Naive B cell (primary cell): ENCODE measurements at regions not wholly inside any gene's neighbourhood (a gene's known extent, or its start where the extent isn't known, plus 50 kb on each side); places are given as distances from the start of the nearest gene placed in this dataset.
"Not testable (repeated sequence)": the region's sequence is repeated elsewhere in the genome, so short reads cannot be mapped to it uniquely, and the experiment has no call there.

Source experiments
- ATAC-seq, 2 donors: fragments of 150-1000 bp; cut with Tn5 transposase; 2 replicates each; pipeline ENCODE4 v1.10.0; 2021; ENCODE audit warnings: low read depth in 2 of 2, mild to moderate bottlenecking in 2 of 2, moderate library complexity in 2 of 2
- DNase-seq: peaks from one replicate; pipeline ENCODE4 v3.0.0; 2022
- H3K27ac Mint-ChIP-seq, 6 donors: one replicate each; pipeline ENCODE4 v1.8.0; 2020 to 2022; ENCODE audit warnings: mild to moderate bottlenecking in 6 of 6, mixed read lengths in 6 of 6, moderate library complexity in 5 of 6, inconsistent platforms in 2 of 6
- H3K27me3 Mint-ChIP-seq, 3 donors: one replicate each; pipeline ENCODE4 v1.8.0; 2021 to 2022; ENCODE audit warnings: mixed read lengths in 3 of 3, mild to moderate bottlenecking in 1 of 3
- H3K36me3 Mint-ChIP-seq, 2 donors: one replicate each; pipeline ENCODE4 v1.8.0; 2020 to 2022; ENCODE audit warnings: mixed read lengths in 2 of 2, inconsistent platforms in 1 of 2, mild to moderate bottlenecking in 1 of 2
- H3K4me1 Mint-ChIP-seq, 3 donors: one replicate each; pipeline ENCODE4 v1.8.0; 2020 to 2022; ENCODE audit warnings: mixed read lengths in 3 of 3, inconsistent platforms in 1 of 3, mild to moderate bottlenecking in 1 of 3, moderate library complexity in 1 of 3
- H3K4me3 Mint-ChIP-seq, 8 donors: one replicate each; pipeline ENCODE4 v1.8.0; 2020 to 2022; ENCODE audit warnings: mild to moderate bottlenecking in 8 of 8, mixed read lengths in 8 of 8, moderate library complexity in 8 of 8, inconsistent platforms in 2 of 8
- H3K9me3 Mint-ChIP-seq, 7 donors: one replicate each; pipeline ENCODE4 v1.8.0; 2020 to 2022; ENCODE audit warnings: mixed read lengths in 7 of 7, mild to moderate bottlenecking in 5 of 7, inconsistent platforms in 2 of 7, moderate library complexity in 1 of 7

- DNase-seq (no peak), ATAC-seq (no peak)
- Mint-ChIP-seq H3K4me3 (peak overlapping the region in 1 of 8 donors; percentile 59), H3K36me3 (peaks cover 21 to 27% of the 10 kb centered on the region in 2 donors), H3K9me3 (peaks cover 4 to 36% (median 14%) of the 10 kb centered on the region in 7 donors), H3K4me1 (peaks cover 15 to 23% (median 16%) of the 10 kb centered on the region in 3 donors), H3K27me3 (no peaks in the 10 kb centered on the region), H3K27ac (peak overlapping the region in 1 of 6 donors; percentile 82)
Measured at GRCh38 chr7:149580328-149580727, 82.7 kb upstream of the ZNF746 start.

GRCh38 chr7:149579365-149579764 lies 81.8 kb upstream of the ZNF746 start:
- peaks cover 15 to 18% (median 16%) of the 10 kb centered on the region in 3 donors for H3K4me1 Mint-ChIP-seq
- H3K4me3 Mint-ChIP-seq, ATAC-seq, H3K27me3 Mint-ChIP-seq, DNase-seq: not testable (repeated sequence)
- peaks cover 4 to 42% (median 14%) of the 10 kb centered on the region in 7 donors for H3K9me3 Mint-ChIP-seq
- peak overlapping the region in 1 of 6 donors; percentile 82 for H3K27ac Mint-ChIP-seq
- H3K36me3 Mint-ChIP-seq, result peaks cover 21 to 27% of the 10 kb centered on the region in 2 donors

GRCh38 chr7:149574428-149574827 lies 76.8 kb upstream of the ZNF746 start:
- DNase-seq, H3K27me3 Mint-ChIP-seq, H3K4me3 Mint-ChIP-seq, ATAC-seq: not testable (repeated sequence)
- peaks cover 20 to 32% of the 10 kb centered on the region in 2 donors for H3K36me3 Mint-ChIP-seq
- H3K27ac Mint-ChIP-seq, result peak overlapping the region in 1 of 6 donors; percentile 88
- H3K4me1 Mint-ChIP-seq, result peaks cover 7 to 15% (median 8%) of the 10 kb centered on the region in 3 donors
- H3K9me3 Mint-ChIP-seq, result peaks cover 13 to 62% (median 49%) of the 10 kb centered on the region in 7 donors

GRCh38 chr7:149573519-149573918 lies 75.9 kb upstream of the ZNF746 start:
- H3K9me3 Mint-ChIP-seq, result peaks cover 15 to 67% (median 58%) of the 10 kb centered on the region in 7 donors

GRCh38 chr7:149572920-149573319 lies 75.3 kb upstream of the ZNF746 start:
- DNase-seq, H3K27me3 Mint-ChIP-seq, H3K4me3 Mint-ChIP-seq, H3K27ac Mint-ChIP-seq, ATAC-seq: not testable (repeated sequence)
- Mint-ChIP-seq H3K9me3 (peaks cover 15 to 64% (median 58%) of the 10 kb centered on the region in 7 donors), H3K4me1 (peaks cover 4 to 17% (median 7%) of the 10 kb centered on the region in 3 donors), H3K36me3 (peaks cover 24 to 29% of the 10 kb centered on the region in 2 donors)

More at GRCh38 chr7:149573519-149573918, 75.9 kb upstream of the ZNF746 start:
- Mint-ChIP-seq H3K4me1 (peaks cover 7 to 17% (median 8%) of the 10 kb centered on the region in 3 donors), H3K27me3 (no peaks in the 10 kb centered on the region), H3K4me3 (no peak overlapping the region), H3K27ac (no peak overlapping the region), H3K36me3 (peaks cover 24 to 34% of the 10 kb centered on the region in 2 donors)
- DNase-seq, result no peak
- ATAC-seq, result no peak

- Mint-ChIP-seq H3K27ac (peak overlapping the region in 1 of 6 donors; percentile 24), H3K4me3 (no peak overlapping the region), H3K9me3 (peaks cover 15 to 60% (median 51%) of the 10 kb centered on the region in 7 donors), H3K27me3 (no peaks in the 10 kb centered on the region), H3K36me3 (peaks cover 38 to 48% of the 10 kb centered on the region in 2 donors), H3K4me1 (peaks cover 4 to 17% (median 9%) of the 10 kb centered on the region in 3 donors)
- DNase-seq (no peak), ATAC-seq (no peak)
Measured at GRCh38 chr7:149570784-149571183, 73.2 kb upstream of the ZNF746 start.

- Mint-ChIP-seq H3K4me3 (peak overlapping the region in 2 of 8 donors; percentile 61 to 88), H3K36me3 (peaks cover 42 to 53% of the 10 kb centered on the region in 2 donors), H3K27ac (peak overlapping the region in 2 of 6 donors; percentile 35 to 72), H3K27me3 (no peaks in the 10 kb centered on the region), H3K9me3 (peaks cover 16 to 57% (median 51%) of the 10 kb centered on the region in 7 donors), H3K4me1 (peaks cover 4 to 22% (median 9%) of the 10 kb centered on the region in 3 donors)
- ATAC-seq, result no peak
- DNase-seq, result no peak
Measured at GRCh38 chr7:149569726-149570422, 72.3 kb upstream of the ZNF746 start.

DNA sequence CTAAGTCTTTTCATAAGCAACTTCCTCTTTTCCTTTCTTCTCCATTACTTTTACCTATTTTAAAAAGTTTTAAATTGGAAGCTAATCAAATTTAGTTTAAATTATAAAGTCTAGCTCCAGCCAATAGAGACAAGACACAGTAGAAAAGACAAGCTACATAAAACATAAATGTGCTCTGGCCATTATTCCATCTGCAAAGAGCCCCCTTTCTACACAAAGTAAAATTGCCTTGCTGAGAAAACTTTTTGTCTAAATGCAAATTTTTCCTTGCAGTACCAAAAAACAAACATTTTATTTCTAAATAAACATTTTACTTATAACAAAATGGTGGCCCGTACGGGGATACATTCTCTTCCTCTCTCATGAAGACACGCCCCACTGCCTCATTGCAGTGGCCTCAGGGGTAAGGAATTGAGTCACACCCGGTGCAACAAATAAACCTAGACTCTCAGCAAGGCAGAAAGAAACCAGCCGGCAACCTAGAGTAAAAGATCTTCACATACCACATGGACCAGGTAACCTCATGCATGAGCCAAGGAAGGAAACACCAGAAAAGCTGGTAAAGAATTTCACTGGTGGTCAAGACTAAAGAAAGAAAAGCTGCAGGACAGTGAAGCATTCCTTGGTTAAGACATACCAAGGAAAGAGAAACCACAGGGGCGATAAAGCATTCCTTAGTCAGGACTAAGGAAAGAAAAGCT lies 71.6 kb upstream of the ZNF746 start:
- ATAC-seq (no peak), DNase-seq (no peak)
- H3K27me3 Mint-ChIP-seq, result no peaks in the 10 kb centered on the region
- no peak overlapping the region for H3K4me3 Mint-ChIP-seq
- peak overlapping the region in 2 of 6 donors; percentile 69 to 72 for H3K27ac Mint-ChIP-seq
- H3K9me3 Mint-ChIP-seq, result peaks cover 17 to 56% (median 44%) of the 10 kb centered on the region in 7 donors
- H3K36me3 Mint-ChIP-seq, result peaks cover 49 to 56% of the 10 kb centered on the region in 2 donors
- peaks cover 4 to 23% (median 9%) of the 10 kb centered on the region in 3 donors for H3K4me1 Mint-ChIP-seq

GRCh38 chr7:149568218-149568617 lies 70.6 kb upstream of the ZNF746 start:
- H3K27ac Mint-ChIP-seq, result peak overlapping the region in 3 of 6 donors; percentile 12 to 33 (median 25)
- no peaks in the 10 kb centered on the region for H3K27me3 Mint-ChIP-seq
- H3K36me3 Mint-ChIP-seq, result peaks cover 54 to 64% of the 10 kb centered on the region in 2 donors
- no peak overlapping the region for H3K4me3 Mint-ChIP-seq
- H3K4me1 Mint-ChIP-seq, result peaks cover 4 to 23% (median 9%) of the 10 kb centered on the region in 3 donors
- H3K9me3 Mint-ChIP-seq, result peaks cover 15 to 53% (median 43%) of the 10 kb centered on the region in 7 donors
- DNase-seq (no peak), ATAC-seq (no peak)

DNA sequence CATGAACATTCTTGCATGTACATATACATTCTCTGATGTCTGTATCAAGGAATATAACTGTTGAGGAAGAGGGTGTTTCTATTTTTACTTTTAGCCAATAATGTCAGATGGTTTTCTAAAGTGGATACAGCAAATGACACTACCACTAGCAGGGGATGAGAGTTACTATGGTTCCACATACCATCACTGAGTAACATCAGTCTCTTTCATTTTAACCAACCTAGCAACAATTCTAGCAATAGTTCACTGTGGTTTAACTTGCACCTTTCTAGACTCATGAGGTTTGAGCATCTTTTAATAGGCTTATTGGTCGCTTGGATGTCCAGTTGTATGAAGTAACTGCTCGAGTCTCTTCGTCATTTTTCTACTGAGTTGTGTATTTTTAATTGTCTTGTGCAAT lies 68.5 kb upstream of the ZNF746 start:
- Mint-ChIP-seq H3K27ac (no peak overlapping the region), H3K4me1 (peaks cover 5 to 18% (median 8%) of the 10 kb centered on the region in 3 donors), H3K4me3 (no peak overlapping the region), H3K27me3 (no peaks in the 10 kb centered on the region), H3K36me3 (peaks cover 50 to 60% of the 10 kb centered on the region in 2 donors), H3K9me3 (peaks cover 12 to 37% (median 29%) of the 10 kb centered on the region in 7 donors)
- DNase-seq (no peak), ATAC-seq (no peak)

DNA sequence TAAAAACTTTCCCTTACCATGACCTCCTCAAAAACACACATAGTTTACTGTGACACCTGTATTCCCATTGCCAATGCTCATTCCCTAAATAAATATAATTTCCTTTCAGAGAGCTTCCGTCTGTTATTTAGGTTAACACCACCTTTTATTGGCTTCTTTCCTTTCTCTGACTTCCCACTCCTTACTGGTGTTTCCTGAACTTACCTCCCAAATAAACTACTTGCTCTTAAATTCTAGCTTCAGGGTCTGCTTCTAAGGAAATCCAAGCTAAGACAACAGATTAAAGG lies 67.4 kb upstream of the ZNF746 start:
- H3K4me1 Mint-ChIP-seq, result peaks cover 7 to 14% (median 9%) of the 10 kb centered on the region in 3 donors
- no peak overlapping the region for H3K4me3 Mint-ChIP-seq
- H3K27ac Mint-ChIP-seq, result no peak overlapping the region
- DNase-seq (no peak), ATAC-seq (no peak)
- peaks cover 52 to 56% of the 10 kb centered on the region in 2 donors for H3K36me3 Mint-ChIP-seq
- H3K9me3 Mint-ChIP-seq, result peaks cover 10 to 29% (median 20%) of the 10 kb centered on the region in 7 donors
- no peaks in the 10 kb centered on the region for H3K27me3 Mint-ChIP-seq

- Mint-ChIP-seq H3K27ac (no peak overlapping the region), H3K4me3 (no peak overlapping the region), H3K27me3 (no peaks in the 10 kb centered on the region)
Measured at GRCh38 chr7:149564340-149565095, 66.9 kb upstream of the ZNF746 start.

DNA sequence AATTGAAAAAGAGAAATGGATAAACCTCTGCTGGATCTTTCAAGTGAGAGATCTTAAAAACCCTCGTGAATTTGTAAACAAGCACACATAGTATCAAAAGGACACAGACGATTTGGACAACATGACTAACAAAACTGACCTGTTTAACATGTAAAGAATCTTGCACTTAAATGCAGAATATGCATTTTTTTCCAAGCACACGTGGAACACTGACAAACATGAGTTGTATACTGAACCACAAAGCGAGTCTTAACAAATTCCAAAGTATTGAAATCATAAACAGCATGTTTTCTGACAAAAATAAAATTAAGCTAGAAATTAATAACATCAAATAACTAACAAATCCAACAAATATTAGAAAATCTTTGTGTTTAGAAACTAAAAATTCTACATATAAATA lies 65.0 kb upstream of the ZNF746 start:
- Mint-ChIP-seq H3K4me3 (no peak overlapping the region), H3K4me1 (peaks cover 5 to 14% (median 6%) of the 10 kb centered on the region in 3 donors), H3K36me3 (peaks cover 45 to 47% of the 10 kb centered on the region in 2 donors), H3K27me3 (no peaks in the 10 kb centered on the region), H3K27ac (no peak overlapping the region), H3K9me3 (peaks cover 4 to 11% (median 9%) of the 10 kb centered on the region in 7 donors)
- DNase-seq (no peak), ATAC-seq (no peak)

More at GRCh38 chr7:149564340-149565095, 66.9 kb upstream of the ZNF746 start:
- ATAC-seq (no peak), DNase-seq (no peak)
- peaks cover 6 to 24% (median 15%) of the 10 kb centered on the region in 7 donors for H3K9me3 Mint-ChIP-seq
- H3K4me1 Mint-ChIP-seq, result peaks cover 5 to 11% (median 9%) of the 10 kb centered on the region in 3 donors
- peaks cover 49 to 53% of the 10 kb centered on the region in 2 donors for H3K36me3 Mint-ChIP-seq
